ENCODE measurements at regions not wholly inside any gene's neighbourhood (a gene's known extent, or its start where the extent isn't known, plus 50 kb on each side); places are given as distances from the start of the nearest gene placed in this dataset.

DNA sequence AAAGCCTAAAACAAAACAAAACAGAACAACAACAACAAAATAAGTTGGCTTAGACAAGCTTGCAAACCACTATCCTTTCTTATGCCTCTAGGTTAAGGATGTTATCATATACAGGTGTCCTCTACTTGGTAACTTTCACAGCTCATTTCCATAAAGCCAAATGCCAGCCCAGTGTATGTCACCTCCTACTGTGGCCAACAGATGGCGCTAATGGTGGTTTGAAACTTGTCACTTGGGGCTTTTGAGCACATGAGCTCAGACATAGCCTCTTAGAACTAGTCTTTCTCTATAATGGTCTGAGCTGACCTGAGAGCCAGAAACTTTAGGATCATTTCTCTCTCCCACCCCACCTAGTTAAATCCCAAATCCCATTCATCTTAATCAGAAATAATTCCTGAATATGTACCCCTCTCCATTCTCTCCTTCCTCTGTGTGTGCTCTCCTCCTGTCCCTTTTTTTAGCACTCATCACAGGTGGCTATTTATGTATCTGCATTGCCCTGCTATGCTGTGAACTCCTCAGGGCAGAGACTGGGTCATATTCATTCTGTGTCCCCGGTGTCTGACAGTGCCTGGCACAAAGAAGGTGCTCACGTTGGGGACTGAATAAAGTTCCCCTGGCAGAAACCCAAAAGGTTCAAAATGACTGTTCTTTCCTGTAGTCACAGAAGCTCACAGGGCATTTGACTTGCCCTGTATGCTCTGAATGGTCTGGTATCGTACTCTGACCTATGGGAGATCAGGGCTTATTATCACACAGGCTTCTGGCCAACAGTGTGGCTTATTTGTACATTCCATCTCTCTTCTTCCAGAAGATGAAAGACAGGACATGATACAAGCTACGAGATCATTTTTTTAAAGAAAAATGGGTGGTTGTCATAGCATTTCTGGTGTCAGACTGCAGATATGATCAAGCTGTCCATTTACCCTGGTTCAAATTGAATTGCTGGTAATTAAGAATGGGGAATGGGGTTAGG lies 319.3 kb upstream of the AZI2 start:
- Histone ChIP-seq H3K4me1 (replicated peaks in 1 of 2) (peaks cover 3 to 12% of the 10 kb centered on the region in 2 donors), H3K4me3 (no peak overlapping the region), H3K27ac (no peak overlapping the region)
- in situ Hi-C loops (cut with MboI; ENCODE audit: low pct_unique_long_range_greater_than_20kb in 2 of 9, low sequenced_read_pairs in 9 of 9, unreplicated experiment in 9 of 9), result no loop called here
- ATAC-seq (replicated peaks in 6 of 8), result peak; percentile 66 to 96 (median 91)
- 0 to 92% (median 33%) methylated on average over 2 to 5 of the region's 5 CpGs; no CpG with 5 or more reads in 1 of the 10 experiments for WGBS, 10 experiments

DNA sequence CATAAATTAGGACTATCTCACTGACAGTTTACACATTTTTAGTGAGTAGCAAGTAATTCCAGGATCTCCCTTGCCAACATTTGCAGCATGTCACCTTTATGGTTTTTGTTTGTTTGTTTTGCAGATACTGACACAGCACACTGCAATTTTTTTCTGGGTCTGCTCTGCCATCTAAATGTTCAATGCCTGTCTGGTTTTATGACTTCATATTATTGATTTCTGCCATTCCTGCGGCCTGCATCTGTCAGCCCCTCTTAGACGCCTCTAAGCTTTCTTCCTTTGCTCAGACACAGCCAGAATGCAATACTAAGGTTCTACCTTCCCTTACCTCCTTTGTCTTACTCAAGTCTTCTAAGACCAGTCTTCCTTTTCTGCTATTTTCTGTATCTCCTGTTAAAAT lies 321.2 kb upstream of the AZI2 start:
- peak in 5 of 8 experiments; percentile 36 to 64 (median 44) for ATAC-seq (replicated peaks in 6 of 8)
- in situ Hi-C loops (cut with MboI; ENCODE audit: low pct_unique_long_range_greater_than_20kb in 2 of 9, low sequenced_read_pairs in 9 of 9, unreplicated experiment in 9 of 9), result no loop called here
- 39 to 100% (median 60%) methylated on average over 1 to 2 of the region's 2 CpGs; no CpG with 5 or more reads in 1 of the 10 experiments for WGBS, 10 experiments
- H3K4me3 ChIP-seq, result no peak overlapping the region
- peaks cover 3 to 12% of the 10 kb centered on the region in 2 donors for H3K4me1 ChIP-seq (replicated peaks in 1 of 2)
- no peak overlapping the region for H3K27ac ChIP-seq

DNA sequence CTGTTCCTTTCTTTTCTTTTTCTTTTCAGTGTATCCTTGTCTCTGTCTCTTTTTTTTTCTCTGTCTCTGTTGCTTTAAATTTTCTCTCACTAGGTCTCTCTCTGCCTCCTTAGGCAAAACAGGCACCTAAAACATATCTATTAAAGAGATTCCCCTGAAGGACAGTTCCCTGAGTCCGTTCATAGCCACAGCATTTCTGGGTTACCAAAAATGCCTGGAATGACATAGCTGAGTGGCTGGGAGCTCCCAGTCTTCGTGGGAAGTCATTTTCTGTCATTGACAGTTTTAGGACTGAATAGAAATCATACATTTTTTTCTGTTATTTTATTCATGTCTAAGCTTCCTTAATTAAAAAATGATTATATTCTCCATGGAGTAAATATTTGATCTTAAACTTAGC lies 323.8 kb upstream of the AZI2 start:
- ATAC-seq (replicated peaks in 6 of 8), result no peak
- Histone ChIP-seq H3K4me3 (no peak overlapping the region), H3K4me1 (replicated peaks in 1 of 2) (peaks cover 3 to 12% of the 10 kb centered on the region in 2 donors), H3K27ac (no peak overlapping the region)
- in situ Hi-C loops (cut with MboI; ENCODE audit: low pct_unique_long_range_greater_than_20kb in 2 of 9, low sequenced_read_pairs in 9 of 9, unreplicated experiment in 9 of 9), result no loop called here
- WGBS, 10 experiments, result 7 to 100% (median 52%) methylated on average over 1 to 2 of the region's 2 CpGs; no CpG with 5 or more reads in 2 of the 10 experiments

DNA sequence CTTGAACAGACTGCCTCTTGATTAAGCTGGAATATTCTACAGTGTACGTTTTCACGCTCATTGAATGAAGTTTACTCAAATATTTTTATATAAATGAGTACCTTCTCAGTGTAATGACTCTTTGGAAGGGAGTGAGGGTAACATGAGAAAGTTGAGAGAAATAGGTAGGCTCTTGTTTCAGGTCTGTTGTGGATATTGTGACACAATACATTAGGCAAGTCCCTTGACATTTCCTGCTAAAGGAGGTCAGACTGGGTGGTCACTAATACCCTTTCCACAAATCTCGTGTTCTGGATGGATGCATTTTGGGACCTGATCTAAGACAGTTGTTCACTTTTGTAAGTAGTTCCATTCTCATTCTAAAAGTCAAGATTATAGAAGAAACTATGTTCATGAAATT lies 324.8 kb upstream of the AZI2 start:
- in situ Hi-C loops (cut with MboI; ENCODE audit: low pct_unique_long_range_greater_than_20kb in 2 of 9, low sequenced_read_pairs in 9 of 9, unreplicated experiment in 9 of 9), result no loop called here
- no peak overlapping the region for H3K27ac ChIP-seq
- peaks cover 0 to 12% of the 10 kb centered on the region in 2 donors for H3K4me1 ChIP-seq (replicated peaks in 1 of 2)
- H3K4me3 ChIP-seq, result no peak overlapping the region
- no peak for ATAC-seq (replicated peaks in 6 of 8)
- 40 to 94% (median 79%) methylated on average over 1 to 3 of the region's 3 CpGs; no CpG with 5 or more reads in 2 of the 10 experiments for WGBS, 10 experiments

DNA sequence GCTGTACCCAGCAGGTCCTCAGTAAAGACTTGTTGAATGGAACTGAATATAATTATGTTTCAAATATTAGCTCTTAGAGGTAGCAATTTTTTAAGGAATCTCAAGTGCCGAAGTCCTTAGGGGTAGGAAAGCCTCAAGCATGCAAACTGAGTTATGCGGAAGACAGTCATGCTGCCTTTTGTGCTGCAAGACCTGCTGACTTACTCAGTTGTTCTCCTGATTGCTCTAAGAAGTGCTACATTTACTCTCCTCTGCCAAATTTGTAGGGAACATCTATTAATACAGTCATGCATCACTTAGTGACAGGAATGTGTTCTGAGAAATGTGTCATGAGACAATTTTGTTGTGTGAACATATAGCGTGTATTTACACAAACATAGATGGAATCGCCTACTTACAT lies 325.6 kb upstream of the AZI2 start:
- no peak overlapping the region for H3K4me3 ChIP-seq
- WGBS, 10 experiments, result 57 to 100% (median 90%) methylated on average over 1 to 3 of the region's 4 CpGs; no CpG with 5 or more reads in 1 of the 10 experiments
- in situ Hi-C loops (cut with MboI; ENCODE audit: low pct_unique_long_range_greater_than_20kb in 2 of 9, low sequenced_read_pairs in 9 of 9, unreplicated experiment in 9 of 9), result no loop called here
- no peak for ATAC-seq (replicated peaks in 6 of 8)
- H3K4me1 ChIP-seq (replicated peaks in 1 of 2), result peaks cover 0 to 12% of the 10 kb centered on the region in 2 donors
- H3K27ac ChIP-seq, result no peak overlapping the region

DNA sequence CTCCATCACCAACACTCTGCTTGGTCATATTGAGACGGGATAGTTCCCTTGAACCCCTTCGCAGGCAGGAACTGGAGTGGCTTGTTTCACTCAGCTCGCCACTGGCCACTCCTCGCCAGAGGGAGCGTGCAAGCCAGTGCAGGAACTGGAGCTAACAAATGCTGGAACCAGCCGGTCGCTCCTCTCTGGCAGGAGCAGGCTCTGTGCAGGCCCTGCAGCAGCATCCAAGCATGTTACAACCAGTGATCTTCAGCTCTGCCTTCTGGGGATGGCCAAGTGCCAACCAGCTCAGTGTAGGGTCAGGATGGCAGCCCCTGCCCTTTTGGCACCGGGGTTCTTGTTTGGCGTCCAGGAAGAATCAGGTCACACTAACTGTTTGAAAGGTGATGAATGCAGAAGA lies 329.0 kb upstream of the AZI2 start:
- in situ Hi-C loops (cut with MboI; ENCODE audit: low pct_unique_long_range_greater_than_20kb in 2 of 9, low sequenced_read_pairs in 9 of 9, unreplicated experiment in 9 of 9), result no loop called here
- ATAC-seq (replicated peaks in 6 of 8), result no peak
- Histone ChIP-seq H3K4me3 (no peak overlapping the region), H3K27ac (no peak overlapping the region), H3K4me1 (replicated peaks in 1 of 2) (no peaks in the 10 kb centered on the region)
- WGBS, 10 experiments, result 0 to 98% (median 56%) methylated on average over 2 to 9 of the region's 9 CpGs; no CpG with 5 or more reads in 4 of the 10 experiments

DNA sequence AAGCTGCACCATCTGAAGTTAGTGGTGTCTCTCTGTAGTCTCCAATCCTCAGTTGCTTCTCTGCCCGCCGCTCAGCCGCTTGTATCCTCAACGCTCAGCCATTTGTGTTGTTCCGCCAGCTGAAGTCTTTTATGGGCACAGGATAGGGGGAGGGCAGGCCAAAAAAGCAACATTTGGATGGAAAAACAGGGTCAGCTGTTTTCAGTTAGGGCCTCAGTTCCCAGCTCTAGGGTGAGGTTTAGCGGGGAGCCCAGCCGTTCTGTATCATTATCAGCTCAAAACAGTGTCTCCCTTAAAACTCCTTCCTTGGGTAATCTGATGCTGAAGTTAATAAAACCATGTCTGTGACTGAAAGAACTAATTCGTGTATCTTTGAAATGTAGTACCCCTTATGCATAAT lies 329.5 kb upstream of the AZI2 start:
- WGBS, 10 experiments, result 0 to 100% (median 77%) methylated on average over 1 to 8 of the region's 8 CpGs; no CpG with 5 or more reads in 1 of the 10 experiments
- ATAC-seq (replicated peaks in 6 of 8), result no peak
- no peak overlapping the region for H3K27ac ChIP-seq
- in situ Hi-C loops (cut with MboI; ENCODE audit: low pct_unique_long_range_greater_than_20kb in 2 of 9, low sequenced_read_pairs in 9 of 9, unreplicated experiment in 9 of 9), result no loop called here
- H3K4me3 ChIP-seq, result no peak overlapping the region
- H3K4me1 ChIP-seq (replicated peaks in 1 of 2), result no peaks in the 10 kb centered on the region

DNA sequence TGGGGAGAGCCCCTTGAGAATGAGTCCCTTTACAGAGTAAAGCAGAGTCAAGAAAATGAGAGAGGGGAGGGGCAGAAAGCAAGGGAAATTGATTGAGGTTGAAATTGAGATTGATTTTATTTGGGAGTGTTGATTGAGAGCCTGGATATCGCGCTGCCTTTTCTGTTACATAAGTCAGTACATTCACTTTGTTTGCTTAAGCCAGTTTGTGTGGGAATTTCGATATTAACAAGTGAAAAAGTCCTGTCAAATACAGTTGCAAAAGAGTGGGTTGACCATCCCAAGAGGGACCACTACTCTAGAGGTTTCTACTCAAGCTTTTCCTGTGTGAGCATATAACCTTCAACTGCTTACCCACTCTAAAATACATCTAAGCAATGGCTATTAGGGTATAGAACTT lies 331.4 kb upstream of the AZI2 start:
- 0 to 95% (median 77%) methylated on average over 1 to 3 of the region's 3 CpGs; no CpG with 5 or more reads in 1 of the 10 experiments for WGBS, 10 experiments
- H3K27ac ChIP-seq, result no peak overlapping the region
- peaks cover 5% of the 10 kb centered on the region in 2 donors for H3K4me1 ChIP-seq (replicated peaks in 1 of 2)
- in situ Hi-C loops (cut with MboI; ENCODE audit: low pct_unique_long_range_greater_than_20kb in 2 of 9, low sequenced_read_pairs in 9 of 9, unreplicated experiment in 9 of 9), result no loop called here
- ATAC-seq (replicated peaks in 6 of 8), result no peak
- H3K4me3 ChIP-seq, result no peak overlapping the region

DNA sequence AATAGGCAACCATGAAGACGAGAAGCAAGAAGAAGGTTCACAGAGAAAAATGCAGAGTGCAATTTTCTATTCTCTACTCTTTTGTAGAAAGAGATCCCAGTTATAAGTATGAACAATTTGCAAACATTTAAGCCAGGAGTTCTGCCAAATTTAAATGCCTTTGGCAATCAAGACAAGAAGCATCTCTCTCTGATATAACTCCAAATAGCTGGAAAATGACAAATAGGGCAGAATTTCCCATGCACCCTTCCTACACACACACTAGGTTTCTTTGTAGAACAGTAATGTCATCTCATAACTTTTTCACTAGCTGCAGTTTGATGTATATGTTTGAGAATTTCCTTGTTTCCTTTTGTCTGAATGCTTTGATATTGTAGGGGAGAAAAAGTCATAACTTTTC lies 333.5 kb upstream of the AZI2 start:
- H3K27ac ChIP-seq, result no peak overlapping the region
- no peak for ATAC-seq (replicated peaks in 6 of 8)
- H3K4me3 ChIP-seq, result no peak overlapping the region
- in situ Hi-C loops (cut with MboI; ENCODE audit: low pct_unique_long_range_greater_than_20kb in 2 of 9, low sequenced_read_pairs in 9 of 9, unreplicated experiment in 9 of 9), result no loop called here
- H3K4me1 ChIP-seq (replicated peaks in 1 of 2), result peaks cover 8 to 10% of the 10 kb centered on the region in 2 donors
- 0 to 100% (median 86%) methylated on average over 1 of the region's 1 CpG; no CpG with 5 or more reads in 1 of the 10 experiments for WGBS, 10 experiments

DNA sequence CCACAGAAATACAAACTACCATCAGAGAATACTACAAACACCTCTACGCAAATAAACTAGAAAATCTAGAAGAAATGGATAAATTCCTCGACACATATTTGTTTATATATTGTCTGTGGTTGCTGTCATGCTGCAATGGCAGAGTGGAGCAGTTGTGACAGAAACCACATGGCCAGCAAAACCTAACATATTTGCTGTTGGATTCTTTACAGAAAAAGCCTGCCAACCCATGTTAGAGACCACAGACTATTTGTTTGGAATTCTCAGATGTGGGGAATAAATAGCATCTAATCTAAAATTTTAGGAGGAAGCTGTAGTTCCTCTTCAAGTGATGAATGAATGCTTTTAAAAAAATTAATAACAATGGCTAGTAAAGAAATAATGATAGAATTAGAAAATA lies 341.6 kb upstream of the AZI2 start:
- 13 to 100% (median 80%) methylated on average over 1 to 2 of the region's 2 CpGs; no CpG with 5 or more reads in 3 of the 10 experiments for WGBS, 10 experiments
- in situ Hi-C loops (cut with MboI; ENCODE audit: low pct_unique_long_range_greater_than_20kb in 2 of 9, low sequenced_read_pairs in 9 of 9, unreplicated experiment in 9 of 9), result no loop called here

DNA sequence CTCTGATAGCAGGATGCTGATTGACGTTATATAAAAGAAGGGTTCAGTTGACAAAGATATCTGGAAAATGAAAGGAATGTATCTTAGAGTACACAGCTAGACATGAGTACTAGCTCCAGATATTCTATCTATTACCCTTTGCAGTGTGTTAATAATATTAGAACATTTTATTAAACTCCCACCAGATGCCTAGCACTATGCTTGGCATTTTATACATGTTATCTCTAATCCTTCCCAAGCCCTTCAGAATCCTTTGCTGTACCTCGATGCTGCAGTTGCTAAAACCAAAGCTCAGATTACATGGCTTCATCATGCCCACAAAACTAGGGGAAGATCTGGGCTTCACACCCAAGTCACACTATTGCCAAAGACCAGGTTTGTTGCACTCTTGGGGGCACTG lies 350.1 kb upstream of the AZI2 start:
- in situ Hi-C loops (cut with MboI; ENCODE audit: low pct_unique_long_range_greater_than_20kb in 2 of 9, low sequenced_read_pairs in 9 of 9, unreplicated experiment in 9 of 9), result no loop called here
- WGBS, 10 experiments, result 20 to 100% (median 89%) methylated on average over 1 to 2 of the region's 2 CpGs; no CpG with 5 or more reads in 4 of the 10 experiments
- H3K4me1 ChIP-seq (replicated peaks in 1 of 2), result peaks cover 2 to 6% of the 10 kb centered on the region in 2 donors
- H3K4me3 ChIP-seq, result no peak overlapping the region
- no peak for ATAC-seq (replicated peaks in 6 of 8)
- H3K27ac ChIP-seq, result no peak overlapping the region

More for the DNA sequence above, 341.6 kb upstream of the AZI2 start:
- no peak for ATAC-seq (replicated peaks in 6 of 8)
- H3K4me3 ChIP-seq, result no peak overlapping the region
- no peak overlapping the region for H3K27ac ChIP-seq
- H3K4me1 ChIP-seq (replicated peaks in 1 of 2), result peaks cover 3 to 4% of the 10 kb centered on the region in 2 donors

DNA sequence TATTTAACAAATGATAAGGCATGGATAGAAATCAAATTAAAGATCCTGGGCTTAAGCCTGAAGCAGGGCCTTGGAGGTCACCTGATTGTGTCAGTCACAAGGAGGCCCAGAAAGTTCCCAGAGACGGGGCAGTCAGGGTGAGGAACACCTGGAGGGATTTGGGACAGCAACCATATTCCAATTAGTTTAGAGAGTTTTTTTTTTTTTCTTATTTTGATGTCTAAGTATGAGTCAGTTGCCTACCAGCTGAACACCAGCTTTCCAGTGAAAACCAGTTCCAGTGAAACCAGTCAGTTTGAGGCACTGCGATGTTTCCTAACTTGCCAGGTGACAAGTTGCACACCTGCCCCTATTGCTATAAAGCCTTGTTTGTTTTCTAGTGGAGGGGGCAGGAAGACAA lies 350.7 kb upstream of the AZI2 start:
- WGBS, 10 experiments, result 0 to 100% (median 93%) methylated on average over 1 to 2 of the region's 2 CpGs; no CpG with 5 or more reads in 5 of the 10 experiments
- ATAC-seq (replicated peaks in 6 of 8), result no peak
- in situ Hi-C loops (cut with MboI; ENCODE audit: low pct_unique_long_range_greater_than_20kb in 2 of 9, low sequenced_read_pairs in 9 of 9, unreplicated experiment in 9 of 9), result no loop called here
- Histone ChIP-seq H3K4me1 (replicated peaks in 1 of 2) (peaks cover 7 to 11% of the 10 kb centered on the region in 2 donors), H3K27ac (no peak overlapping the region), H3K4me3 (no peak overlapping the region)

DNA sequence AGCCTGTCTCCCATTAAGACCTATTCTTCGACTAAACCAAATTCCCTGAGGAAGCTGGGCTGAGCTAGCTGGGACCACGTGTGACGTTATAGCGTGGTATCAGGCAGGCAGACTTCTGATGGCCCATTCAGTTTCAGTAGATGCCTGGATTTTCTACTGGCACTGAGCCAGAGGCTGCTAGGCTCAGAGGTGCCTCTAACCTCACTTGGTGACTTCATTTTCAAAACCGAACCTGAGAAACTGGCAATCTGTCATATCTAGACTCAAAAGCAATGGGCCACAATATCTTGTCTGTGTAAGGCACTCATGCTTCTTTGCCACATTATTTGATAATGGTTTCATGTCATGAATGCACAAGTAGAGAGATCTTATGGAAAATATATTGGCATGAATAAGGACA lies 352.1 kb upstream of the AZI2 start:
- in situ Hi-C loops (cut with MboI; ENCODE audit: low pct_unique_long_range_greater_than_20kb in 2 of 9, low sequenced_read_pairs in 9 of 9, unreplicated experiment in 9 of 9), result loop anchor here in 1 of 9 experiments (25.0 kb wide), 1 partner anchor 213 kb away; no protein-coding TSS in a partner anchor
- WGBS, 10 experiments, result 50 to 94% (median 86%) methylated on average over 3 to 5 of the region's 5 CpGs; no CpG with 5 or more reads in 4 of the 10 experiments
- Histone ChIP-seq H3K27ac (no peak overlapping the region), H3K4me3 (no peak overlapping the region), H3K4me1 (replicated peaks in 1 of 2) (peaks cover 12 to 16% of the 10 kb centered on the region in 2 donors)
- ATAC-seq (replicated peaks in 6 of 8), result no peak

Data from motor neuron (in vitro differentiated cells).